ENCODE measurements at regions not wholly inside any gene's neighbourhood (a gene's known extent, or its start where the extent isn't known, plus 50 kb on each side); places are given as distances from the start of the nearest gene placed in this dataset.

DNA sequence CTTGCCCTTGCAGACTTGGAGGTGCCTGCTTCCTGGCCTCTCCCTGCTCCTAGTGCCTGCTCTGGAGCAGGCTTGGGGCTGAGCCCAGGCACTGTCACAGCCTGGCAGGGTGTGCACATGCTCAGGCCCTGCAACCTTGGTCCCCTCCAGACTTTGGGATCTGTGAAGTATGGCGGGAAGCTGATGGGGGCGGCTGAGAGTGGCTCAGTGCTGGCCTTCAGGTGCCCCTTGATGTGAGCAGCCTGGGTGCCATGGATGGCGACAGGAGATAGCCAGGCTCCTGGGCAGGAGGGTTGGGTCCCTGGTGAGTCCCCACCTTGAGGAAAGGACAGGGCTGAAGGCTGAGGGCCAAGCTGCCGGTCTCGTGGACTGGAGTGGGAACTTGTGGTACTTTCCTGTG lies 700.4 kb upstream of the KCND2 start:
- Histone ChIP-seq H3K4me3 (ENCODE audit: low read depth, low read length, poor library complexity, severe bottlenecking) (no peak overlapping the region), H3K27me3 (replicated peaks; ENCODE audit: insufficient read depth, low read depth, low read length, poor library complexity) (no peaks in the 10 kb centered on the region), H3K27ac (ENCODE audit: low read depth, low read length, poor library complexity, severe bottlenecking) (no peak overlapping the region), H3K4me1 (ENCODE audit: insufficient read depth, low read length, poor library complexity, severe bottlenecking) (no peaks in the 10 kb centered on the region), H3K36me3 (ENCODE audit: insufficient read depth, low read length, poor library complexity, severe bottlenecking) (no peaks in the 10 kb centered on the region), H3K9me3 (ENCODE audit: low read depth, low read length, poor library complexity, severe bottlenecking) (no peaks in the 10 kb centered on the region)
- intact Hi-C loops (cut with micrococcal nuclease; ENCODE audit: unreplicated experiment), result no loop called here
- POLR2A ChIA-PET (ENCODE audit: low non-redundant PET), result no interaction called here
- no peak for DNase-seq (ENCODE audit: low spot score)
- CTCF ChIA-PET, result no interaction called here
- TF ChIP-seq, protein P1, sequence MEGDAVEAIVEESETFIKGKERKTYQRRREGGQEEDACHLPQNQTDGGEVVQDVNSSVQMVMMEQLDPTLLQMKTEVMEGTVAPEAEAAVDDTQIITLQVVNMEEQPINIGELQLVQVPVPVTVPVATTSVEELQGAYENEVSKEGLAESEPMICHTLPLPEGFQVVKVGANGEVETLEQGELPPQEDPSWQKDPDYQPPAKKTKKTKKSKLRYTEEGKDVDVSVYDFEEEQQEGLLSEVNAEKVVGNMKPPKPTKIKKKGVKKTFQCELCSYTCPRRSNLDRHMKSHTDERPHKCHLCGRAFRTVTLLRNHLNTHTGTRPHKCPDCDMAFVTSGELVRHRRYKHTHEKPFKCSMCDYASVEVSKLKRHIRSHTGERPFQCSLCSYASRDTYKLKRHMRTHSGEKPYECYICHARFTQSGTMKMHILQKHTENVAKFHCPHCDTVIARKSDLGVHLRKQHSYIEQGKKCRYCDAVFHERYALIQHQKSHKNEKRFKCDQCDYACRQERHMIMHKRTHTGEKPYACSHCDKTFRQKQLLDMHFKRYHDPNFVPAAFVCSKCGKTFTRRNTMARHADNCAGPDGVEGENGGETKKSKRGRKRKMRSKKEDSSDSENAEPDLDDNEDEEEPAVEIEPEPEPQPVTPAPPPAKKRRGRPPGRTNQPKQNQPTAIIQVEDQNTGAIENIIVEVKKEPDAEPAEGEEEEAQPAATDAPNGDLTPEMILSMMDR (conservative IDR thresholded peaks at IDR 0.05; ENCODE audit: low read depth, low read length), result no peak
- TF ChIP-seq EZH2 (IDR thresholded peaks at IDR 0.05; ENCODE audit: borderline replicate concordance, low read depth, low read length, poor library complexity, severe bottlenecking), result no peak
- BruUV-seq (replicated peaks), result no TSS peak

GRCh38 chr7:119578116-119578515 lies 694.9 kb upstream of the KCND2 start:
- DNase-seq (ENCODE audit: low spot score), result no peak
- Histone ChIP-seq H3K4me1 (ENCODE audit: insufficient read depth, low read length, poor library complexity, severe bottlenecking) (no peaks in the 10 kb centered on the region), H3K27me3 (replicated peaks; ENCODE audit: insufficient read depth, low read depth, low read length, poor library complexity) (no peaks in the 10 kb centered on the region), H3K27ac (ENCODE audit: low read depth, low read length, poor library complexity, severe bottlenecking) (no peak overlapping the region), H3K9me3 (ENCODE audit: low read depth, low read length, poor library complexity, severe bottlenecking) (no peaks in the 10 kb centered on the region), H3K36me3 (ENCODE audit: insufficient read depth, low read length, poor library complexity, severe bottlenecking) (no peaks in the 10 kb centered on the region), H3K4me3 (ENCODE audit: low read depth, low read length, poor library complexity, severe bottlenecking) (no peak overlapping the region)
- POLR2A ChIA-PET (ENCODE audit: low non-redundant PET), result no interaction called here
- CTCF ChIA-PET, result no interaction called here
- TF ChIP-seq, protein P1 (conservative IDR thresholded peaks at IDR 0.05; ENCODE audit: low read depth, low read length), result no peak
- no peak for TF ChIP-seq EZH2 (IDR thresholded peaks at IDR 0.05; ENCODE audit: borderline replicate concordance, low read depth, low read length, poor library complexity, severe bottlenecking)
- BruUV-seq (replicated peaks), result no TSS peak
- intact Hi-C loops (cut with micrococcal nuclease; ENCODE audit: unreplicated experiment), result no loop called here

DNA sequence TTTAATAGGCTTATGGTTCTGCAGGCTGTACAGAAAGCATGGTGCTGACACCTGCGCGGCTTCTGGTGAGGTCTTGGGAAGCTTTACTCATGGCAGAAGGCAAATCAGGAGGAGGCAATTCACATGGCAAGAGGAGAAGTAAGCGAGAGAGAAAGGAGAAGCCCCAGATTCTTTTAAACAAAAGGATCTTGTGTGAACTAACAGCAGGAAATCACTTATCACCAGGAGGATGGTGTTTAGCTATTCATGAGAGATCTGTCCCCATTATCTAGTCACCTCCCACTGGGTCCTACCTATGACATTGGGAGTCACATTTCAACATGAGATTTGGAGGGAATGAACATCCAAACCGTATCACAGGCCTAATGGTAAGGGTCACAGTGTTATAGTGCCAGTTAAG lies 678.0 kb upstream of the KCND2 start:
- DNase-seq (ENCODE audit: low spot score), result peak; percentile 7
- intact Hi-C loops (cut with micrococcal nuclease; ENCODE audit: unreplicated experiment), result no loop called here

More for the DNA sequence above, 678.0 kb upstream of the KCND2 start:
- ChIA-PET CTCF (no interaction called here), POLR2A (ENCODE audit: low non-redundant PET) (no interaction called here)
- no TSS peak for BruUV-seq (replicated peaks)
- H3K4me1 ChIP-seq (ENCODE audit: insufficient read depth, low read length, poor library complexity, severe bottlenecking), result no peaks in the 10 kb centered on the region
- H3K27me3 ChIP-seq (replicated peaks; ENCODE audit: insufficient read depth, low read depth, low read length, poor library complexity), result no peaks in the 10 kb centered on the region
- TF ChIP-seq EZH2 (IDR thresholded peaks at IDR 0.05; ENCODE audit: borderline replicate concordance, low read depth, low read length, poor library complexity, severe bottlenecking), result no peak
- TF ChIP-seq, protein P1 (conservative IDR thresholded peaks at IDR 0.05; ENCODE audit: low read depth, low read length), result no peak
- H3K9me3 ChIP-seq (ENCODE audit: low read depth, low read length, poor library complexity, severe bottlenecking), result no peaks in the 10 kb centered on the region
- H3K4me3 ChIP-seq (ENCODE audit: low read depth, low read length, poor library complexity, severe bottlenecking), result no peak overlapping the region
- H3K36me3 ChIP-seq (ENCODE audit: insufficient read depth, low read length, poor library complexity, severe bottlenecking), result no peaks in the 10 kb centered on the region
- H3K27ac ChIP-seq (ENCODE audit: low read depth, low read length, poor library complexity, severe bottlenecking), result no peak overlapping the region

All from A673 (cell line).